Trophoblast cell (in vitro differentiated cells and primary cell): ENCODE measurements at regions not wholly inside any gene's neighbourhood (a gene's known extent, or its start where the extent isn't known, plus 50 kb on each side); places are given as distances from the start of the nearest gene placed in this dataset.

ENCODE experiments used
- DNase-seq, 2 donors: peaks; one replicate each; pipeline ENCODE4 v3.0.0-alpha.2; 2016
- H2AFZ ChIP-seq: 2 replicates; pipeline ENCODE4 v1.6.1; 2013; ENCODE audit warnings: low read length, moderate library complexity, mild to moderate bottlenecking; ENCODE audit not compliant: insufficient read depth, poor library complexity
- H2AK5ac ChIP-seq: 2 replicates; pipeline ENCODE4 v1.6.1; 2013; ENCODE audit warnings: mild to moderate bottlenecking, low read length
- H2BK120ac ChIP-seq: 2 replicates; pipeline ENCODE4 v1.6.1; 2013; ENCODE audit warnings: low read length, mild to moderate bottlenecking, moderate library complexity; ENCODE audit not compliant: insufficient read depth, poor library complexity
- H2BK12ac ChIP-seq: 2 replicates; pipeline ENCODE4 v1.6.1; 2013; ENCODE audit warnings: mild to moderate bottlenecking, low read length, moderate library complexity
- H2BK5ac ChIP-seq: 2 replicates; pipeline ENCODE4 v1.6.1; 2013; ENCODE audit warnings: low read length, low read depth, moderate library complexity, mild to moderate bottlenecking; ENCODE audit not compliant: poor library complexity
- H3K14ac ChIP-seq: 2 replicates; pipeline ENCODE4 v1.6.1; 2013; ENCODE audit warnings: mild to moderate bottlenecking, low read length
- H3K18ac ChIP-seq: 2 replicates; pipeline ENCODE4 v1.6.1; 2013; ENCODE audit warnings: mild to moderate bottlenecking, low read length
- H3K23ac ChIP-seq: 2 replicates; pipeline ENCODE4 v1.6.1; 2013; ENCODE audit warnings: low read length
- H3K27ac ChIP-seq: 2 replicates; pipeline ENCODE4 v1.5.1; 2013; ENCODE audit warnings: low read depth, mild to moderate bottlenecking, inconsistent platforms, low read length, moderate library complexity
- H3K27me3 ChIP-seq: 2 replicates; pipeline ENCODE4 v1.6.1; 2013; ENCODE audit warnings: inconsistent platforms, mild to moderate bottlenecking, low read length, moderate library complexity; ENCODE audit not compliant: insufficient read depth
- H3K36me3 ChIP-seq, 2 experiments: 1 replicate in 1 of 2; 2 replicates in 1 of 2; pipeline ENCODE4 v1.6.1; 2013; ENCODE audit warnings: low read length in 2 of 2, mild to moderate bottlenecking in 2 of 2, moderate library complexity in 1 of 2; ENCODE audit not compliant: insufficient read depth in 2 of 2, control insufficient read depth in 1 of 2
- H3K4ac ChIP-seq: 2 replicates; pipeline ENCODE4 v1.6.1; 2013; ENCODE audit warnings: low read depth, mild to moderate bottlenecking, low read length, moderate library complexity
- H3K4me1 ChIP-seq, 2 experiments: 1 replicate in 1 of 2; 2 replicates in 1 of 2; pipeline ENCODE4 v1.6.1; 2013; ENCODE audit warnings: low read length in 2 of 2, mild to moderate bottlenecking in 2 of 2, moderate library complexity in 1 of 2; ENCODE audit not compliant: insufficient read depth in 2 of 2, control insufficient read depth in 1 of 2
- H3K4me2 ChIP-seq: 2 replicates; pipeline ENCODE4 v1.6.1; 2013; ENCODE audit warnings: inconsistent platforms, mild to moderate bottlenecking, low read length, moderate library complexity
- H3K4me3 ChIP-seq: 2 replicates; pipeline ENCODE4 v1.5.1; 2013; ENCODE audit warnings: mild to moderate bottlenecking, low read depth, low read length, inconsistent platforms
- H3K79me1 ChIP-seq: one replicate; pipeline ENCODE4 v1.6.1; 2013; ENCODE audit warnings: low read length
- H3K79me2 ChIP-seq: 2 replicates; pipeline ENCODE4 v1.6.1; 2013; ENCODE audit warnings: low read length, mild to moderate bottlenecking; ENCODE audit not compliant: control insufficient read depth, insufficient read depth, poor library complexity
- H3K9ac ChIP-seq: 2 replicates; pipeline ENCODE4 v1.6.1; 2013; ENCODE audit warnings: mild to moderate bottlenecking, low read length
- H3K9me3 ChIP-seq: 2 replicates; pipeline ENCODE4 v1.6.1; 2013; ENCODE audit warnings: low read depth, mild to moderate bottlenecking, control low read depth, inconsistent platforms, low read length; ENCODE audit not compliant: insufficient read depth
- H4K12ac ChIP-seq: 2 replicates; pipeline ENCODE4 v1.6.1; 2013; ENCODE audit warnings: low read depth, mild to moderate bottlenecking, low read length, moderate library complexity
- H4K8ac ChIP-seq: 2 replicates; pipeline ENCODE4 v1.6.1; 2013; ENCODE audit warnings: low read depth, mild to moderate bottlenecking, low read length, moderate library complexity
- H4K91ac ChIP-seq: one replicate; pipeline ENCODE4 v1.6.1; 2013; ENCODE audit warnings: low read depth, mild to moderate bottlenecking, low read length, moderate library complexity
- WGBS: extraction: QIAGEN DNeasy Blood & Tissue Kit; methylation state at CpG from one replicate; pipeline ENCODE4 v1.1.7; 2013; ENCODE audit warnings: missing lambda C conversion rate; ENCODE audit not compliant: insufficient read length, insufficient coverage; ENCODE audit errors: extremely low coverage; 5-methylcytosine and 5-hydroxymethylcytosine counted together

- Histone ChIP-seq H4K91ac (no peak overlapping the region), H3K9ac (no peak overlapping the region), H3K14ac (no peak overlapping the region), H3K27ac (no peak overlapping the region), H3K23ac (no peak overlapping the region), H3K36me3 (no peaks in the 10 kb centered on the region), H2AK5ac (no peak overlapping the region), H2BK5ac (no peak overlapping the region), H3K79me1 (no peaks in the 10 kb centered on the region), H3K79me2 (peaks cover 1% of the 10 kb centered on the region), H4K12ac (no peak overlapping the region), H2AFZ (no peak overlapping the region), H3K4me2 (no peak overlapping the region), H3K18ac (no peak overlapping the region), H3K27me3 (no peaks in the 10 kb centered on the region), H3K9me3 (peaks cover 4% of the 10 kb centered on the region), H2BK120ac (no peak overlapping the region), H3K4ac (no peak overlapping the region), H4K8ac (no peak overlapping the region), H2BK12ac (no peak overlapping the region), H3K4me3 (no peak overlapping the region), H3K4me1 (peaks cover 2 to 4% of the 10 kb centered on the region in 2 experiments)
- WGBS = no CpG with 5 or more reads among the region's 5 CpGs
- DNase-seq = no peak
Measured at GRCh38 chr13:73631411-73631810, 502.8 kb downstream of the KLF12 start.

DNA sequence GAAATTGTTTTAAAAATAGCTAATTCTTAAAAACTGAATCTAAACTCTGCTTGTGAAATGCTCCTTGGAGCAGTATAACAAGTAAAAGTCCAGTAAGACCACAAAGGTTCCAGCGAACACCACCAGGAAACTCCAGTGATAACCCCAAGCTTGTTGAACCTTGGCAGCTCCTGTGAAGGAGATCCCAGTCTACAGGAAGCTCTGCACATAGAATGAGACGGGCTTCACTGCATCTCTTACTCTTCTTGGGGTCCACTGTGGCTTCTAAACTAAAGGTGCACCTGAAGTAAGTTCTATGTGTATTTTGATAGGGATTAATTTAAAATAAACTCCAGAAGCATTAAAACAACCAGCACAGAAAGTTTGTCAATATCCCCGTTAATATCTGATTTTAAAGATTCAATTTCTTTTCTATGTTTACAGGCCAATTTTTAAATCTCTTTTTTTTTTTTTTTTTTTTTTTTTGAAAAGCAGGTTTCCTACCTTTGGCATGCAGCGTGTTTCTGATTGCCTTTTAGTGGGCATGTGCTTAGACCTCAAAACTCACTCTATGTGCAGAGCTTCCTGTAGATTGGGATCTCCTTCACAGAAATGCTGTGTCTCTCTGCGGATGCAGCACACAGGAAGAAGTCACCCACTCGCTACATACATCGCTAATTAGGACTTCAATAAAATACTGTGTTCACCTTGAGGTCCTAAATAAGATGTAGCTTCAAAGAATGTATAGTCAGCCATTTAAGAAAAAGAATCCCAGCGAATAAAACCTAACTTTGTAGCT lies 508.5 kb downstream of the KLF12 start:
- H3K23ac ChIP-seq = no peak overlapping the region
- H2AFZ ChIP-seq = no peak overlapping the region
- H4K12ac ChIP-seq = no peak overlapping the region
- peaks cover 2% of the 10 kb centered on the region for H3K9me3 ChIP-seq
- H3K79me2 ChIP-seq = no peaks in the 10 kb centered on the region
- no peak overlapping the region for H2BK12ac ChIP-seq
- no peak for DNase-seq
- no peak overlapping the region for H2BK120ac ChIP-seq
- H2BK5ac ChIP-seq = no peak overlapping the region
- H3K36me3 ChIP-seq = no peaks in the 10 kb centered on the region
- no peak overlapping the region for H3K4me2 ChIP-seq
- H4K8ac ChIP-seq = no peak overlapping the region
- no peak overlapping the region for H4K91ac ChIP-seq
- no CpG with 5 or more reads among the region's 8 CpGs for WGBS
- H3K14ac ChIP-seq = no peak overlapping the region
- H3K79me1 ChIP-seq = no peaks in the 10 kb centered on the region
- no peaks in the 10 kb centered on the region for H3K4me1 ChIP-seq
- H3K9ac ChIP-seq = no peak overlapping the region
- H2AK5ac ChIP-seq = no peak overlapping the region
- H3K27me3 ChIP-seq = no peaks in the 10 kb centered on the region
- no peak overlapping the region for H3K18ac ChIP-seq
- no peak overlapping the region for H3K4me3 ChIP-seq
- no peak overlapping the region for H3K4ac ChIP-seq
- no peak overlapping the region for H3K27ac ChIP-seq

DNA sequence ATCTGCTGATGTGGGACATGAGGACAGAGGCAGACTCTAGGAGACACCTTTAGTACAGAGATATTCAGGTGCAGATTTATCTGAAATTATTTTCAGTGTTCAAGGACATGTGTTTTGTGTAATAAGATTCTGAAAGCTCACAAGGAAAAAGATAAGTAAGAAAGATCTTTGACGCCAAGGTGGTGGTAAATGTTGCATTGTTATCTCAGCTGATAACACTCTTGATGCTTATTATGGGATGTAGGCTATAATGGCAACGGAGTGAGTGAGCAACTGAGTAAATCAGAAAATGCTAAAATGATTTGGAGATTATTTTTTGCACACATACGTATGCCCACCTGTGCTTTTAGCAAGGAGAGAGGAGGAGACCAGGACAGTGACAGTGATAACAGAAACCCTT lies 510.9 kb downstream of the KLF12 start:
- Histone ChIP-seq H3K4me2 (no peak overlapping the region), H3K4ac (no peak overlapping the region), H3K27ac (no peak overlapping the region), H2BK12ac (no peak overlapping the region), H2BK5ac (no peak overlapping the region), H2AK5ac (no peak overlapping the region), H3K79me1 (no peaks in the 10 kb centered on the region), H2AFZ (no peak overlapping the region), H3K9me3 (no peaks in the 10 kb centered on the region), H3K79me2 (no peaks in the 10 kb centered on the region), H3K4me3 (no peak overlapping the region), H3K36me3 (no peaks in the 10 kb centered on the region), H3K14ac (no peak overlapping the region), H2BK120ac (no peak overlapping the region), H3K9ac (no peak overlapping the region), H4K12ac (no peak overlapping the region), H4K8ac (no peak overlapping the region), H3K27me3 (no peaks in the 10 kb centered on the region), H3K23ac (no peak overlapping the region), H3K18ac (no peak overlapping the region), H3K4me1 (no peaks in the 10 kb centered on the region), H4K91ac (no peak overlapping the region)
- no CpG with 5 or more reads among the region's 3 CpGs for WGBS
- no peak for DNase-seq

DNA sequence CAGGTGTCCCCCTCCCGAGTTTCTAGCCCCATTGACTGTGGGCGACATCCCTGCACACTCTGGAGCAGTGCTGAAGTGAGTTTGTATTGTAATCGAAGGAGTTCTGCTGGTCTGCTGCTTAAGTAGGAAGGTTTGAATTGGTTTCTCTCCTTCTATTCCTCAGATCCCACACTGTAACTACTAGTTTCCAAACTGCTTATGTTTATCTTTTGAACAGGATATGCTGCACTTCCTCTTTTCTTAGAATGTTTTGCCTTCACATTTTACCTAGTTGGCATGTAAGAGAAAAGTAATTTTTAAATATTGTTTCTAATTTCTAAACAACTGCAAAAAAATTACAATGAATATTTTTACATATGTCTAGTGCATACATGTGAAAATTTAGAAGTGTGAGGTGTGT lies 511.8 kb downstream of the KLF12 start:
- no peak overlapping the region for H3K4me3 ChIP-seq
- no peaks in the 10 kb centered on the region for H3K79me2 ChIP-seq
- no peak overlapping the region for H4K12ac ChIP-seq
- no peak overlapping the region for H3K23ac ChIP-seq
- H2AK5ac ChIP-seq = no peak overlapping the region
- H2AFZ ChIP-seq = no peak overlapping the region
- H4K91ac ChIP-seq = no peak overlapping the region
- DNase-seq = no peak
- H3K27ac ChIP-seq = no peak overlapping the region
- H3K36me3 ChIP-seq = no peaks in the 10 kb centered on the region
- no peak overlapping the region for H2BK5ac ChIP-seq
- H3K9me3 ChIP-seq = no peaks in the 10 kb centered on the region
- H3K4me1 ChIP-seq = no peaks in the 10 kb centered on the region
- no CpG with 5 or more reads among the region's 3 CpGs for WGBS
- no peak overlapping the region for H3K14ac ChIP-seq
- H3K4me2 ChIP-seq = no peak overlapping the region
- H3K4ac ChIP-seq = no peak overlapping the region
- no peak overlapping the region for H3K18ac ChIP-seq
- no peak overlapping the region for H3K9ac ChIP-seq
- H3K79me1 ChIP-seq = no peaks in the 10 kb centered on the region
- no peak overlapping the region for H2BK12ac ChIP-seq
- no peaks in the 10 kb centered on the region for H3K27me3 ChIP-seq
- H4K8ac ChIP-seq = no peak overlapping the region
- H2BK120ac ChIP-seq = no peak overlapping the region
